ENCODE measurements at regions not wholly inside any gene's neighbourhood (a gene's known extent, or its start where the extent isn't known, plus 50 kb on each side); places are given as distances from the start of the nearest gene placed in this dataset.

DNA sequence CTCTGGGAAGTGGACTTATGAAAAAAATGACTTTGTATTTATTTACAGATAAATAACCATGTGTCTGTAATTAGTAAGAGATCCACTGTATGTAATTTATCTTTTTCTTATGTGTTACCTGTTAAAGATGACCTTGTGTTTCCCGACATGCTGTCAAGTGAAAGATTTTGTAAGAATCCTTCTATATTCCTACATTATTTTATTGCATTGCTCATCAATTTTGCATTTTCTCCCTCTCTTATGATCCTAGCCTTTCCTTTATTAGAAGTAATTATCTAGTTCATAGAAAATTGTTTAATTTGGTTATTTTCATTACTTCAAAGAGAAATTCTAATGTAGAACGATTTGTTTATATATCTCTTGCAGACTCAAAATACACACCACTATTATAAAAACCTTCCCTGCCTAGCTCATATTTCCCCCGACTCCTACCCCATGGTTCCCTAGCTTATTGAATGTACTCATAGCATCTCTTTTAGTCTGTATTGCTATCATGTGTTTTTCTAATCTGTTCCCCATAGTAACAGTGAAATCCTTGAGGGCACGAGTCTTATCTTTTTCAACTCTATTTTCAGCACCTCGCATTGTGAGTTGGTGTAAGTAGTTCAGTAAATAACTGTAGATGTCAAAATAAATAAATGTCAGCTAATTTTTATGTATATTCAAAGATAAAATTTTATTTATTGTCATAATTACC lies 774.4 kb downstream of the HDGFL1 start:
- no peak overlapping the region for H3K27ac ChIP-seq (ENCODE audit: low read length)

GRCh38 chr6:23348185-23348584 lies 777.8 kb upstream of the NRSN1 start:
- Histone ChIP-seq H3K27me3 (ENCODE audit: insufficient read depth, low read depth, low read length) (no peaks in the 10 kb centered on the region), H3K4me2 (ENCODE audit: low read length) (no peak overlapping the region), H3F3A (ENCODE audit: insufficient read depth, low read length, poor library complexity, severe bottlenecking) (no peaks in the 10 kb centered on the region), H3K9me3 (ENCODE audit: low read length) (no peaks in the 10 kb centered on the region), H3K36me3 (ENCODE audit: insufficient read depth, low read length) (no peaks in the 10 kb centered on the region), H2AFZ (ENCODE audit: low read depth, low read length) (no peak overlapping the region), H3K9ac (ENCODE audit: low read length) (no peak overlapping the region), H3K79me2 (replicated peaks; ENCODE audit: insufficient read depth, low read length) (no peaks in the 10 kb centered on the region), H3K27ac (ENCODE audit: low read length) (no peak overlapping the region), H4K20me1 (ENCODE audit: insufficient read depth) (no peaks in the 10 kb centered on the region), H3K9me2 (ENCODE audit: insufficient read depth, low read length) (no peaks in the 10 kb centered on the region), H3K4me3 (ENCODE audit: low read length) (no peak overlapping the region)
- TF ChIP-seq TAF1 (IDR thresholded peaks at IDR 0.05; ENCODE audit: low read depth) (no peak), RAD21 (conservative IDR thresholded peaks at IDR 0.05) (no peak), MXI1 (conservative IDR thresholded peaks at IDR 0.05; ENCODE audit: poor library complexity, severe bottlenecking) (no peak), EZH2 (IDR thresholded peaks at IDR 0.05; ENCODE audit: borderline replicate concordance, insufficient read depth, low read length, poor library complexity, severe bottlenecking) (no peak), EP300 (conservative IDR thresholded peaks at IDR 0.05; ENCODE audit: poor library complexity, severe bottlenecking) (no peak), POLR2AphosphoS5 (IDR thresholded peaks at IDR 0.05) (no peak), CTCF (IDR thresholded peaks at IDR 0.05; ENCODE audit: poor library complexity, severe bottlenecking) (no peak)
- TF ChIP-seq, protein P1, sequence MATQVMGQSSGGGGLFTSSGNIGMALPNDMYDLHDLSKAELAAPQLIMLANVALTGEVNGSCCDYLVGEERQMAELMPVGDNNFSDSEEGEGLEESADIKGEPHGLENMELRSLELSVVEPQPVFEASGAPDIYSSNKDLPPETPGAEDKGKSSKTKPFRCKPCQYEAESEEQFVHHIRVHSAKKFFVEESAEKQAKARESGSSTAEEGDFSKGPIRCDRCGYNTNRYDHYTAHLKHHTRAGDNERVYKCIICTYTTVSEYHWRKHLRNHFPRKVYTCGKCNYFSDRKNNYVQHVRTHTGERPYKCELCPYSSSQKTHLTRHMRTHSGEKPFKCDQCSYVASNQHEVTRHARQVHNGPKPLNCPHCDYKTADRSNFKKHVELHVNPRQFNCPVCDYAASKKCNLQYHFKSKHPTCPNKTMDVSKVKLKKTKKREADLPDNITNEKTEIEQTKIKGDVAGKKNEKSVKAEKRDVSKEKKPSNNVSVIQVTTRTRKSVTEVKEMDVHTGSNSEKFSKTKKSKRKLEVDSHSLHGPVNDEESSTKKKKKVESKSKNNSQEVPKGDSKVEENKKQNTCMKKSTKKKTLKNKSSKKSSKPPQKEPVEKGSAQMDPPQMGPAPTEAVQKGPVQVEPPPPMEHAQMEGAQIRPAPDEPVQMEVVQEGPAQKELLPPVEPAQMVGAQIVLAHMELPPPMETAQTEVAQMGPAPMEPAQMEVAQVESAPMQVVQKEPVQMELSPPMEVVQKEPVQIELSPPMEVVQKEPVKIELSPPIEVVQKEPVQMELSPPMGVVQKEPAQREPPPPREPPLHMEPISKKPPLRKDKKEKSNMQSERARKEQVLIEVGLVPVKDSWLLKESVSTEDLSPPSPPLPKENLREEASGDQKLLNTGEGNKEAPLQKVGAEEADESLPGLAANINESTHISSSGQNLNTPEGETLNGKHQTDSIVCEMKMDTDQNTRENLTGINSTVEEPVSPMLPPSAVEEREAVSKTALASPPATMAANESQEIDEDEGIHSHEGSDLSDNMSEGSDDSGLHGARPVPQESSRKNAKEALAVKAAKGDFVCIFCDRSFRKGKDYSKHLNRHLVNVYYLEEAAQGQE (IDR thresholded peaks at IDR 0.05; ENCODE audit: borderline replicate concordance) = no peak

More for the DNA sequence above, 774.4 kb downstream of the HDGFL1 start:
- no peaks in the 10 kb centered on the region for H3K27me3 ChIP-seq (ENCODE audit: insufficient read depth, low read depth, low read length)
- no peaks in the 10 kb centered on the region for H3K79me2 ChIP-seq (replicated peaks; ENCODE audit: insufficient read depth, low read length)
- no peaks in the 10 kb centered on the region for H4K20me1 ChIP-seq (ENCODE audit: insufficient read depth)
- H3K9ac ChIP-seq (ENCODE audit: low read length) = no peak overlapping the region
- no peak overlapping the region for H3K4me2 ChIP-seq (ENCODE audit: low read length)
- no peak overlapping the region for H3K4me3 ChIP-seq (ENCODE audit: low read length)
- no peaks in the 10 kb centered on the region for H3K9me2 ChIP-seq (ENCODE audit: insufficient read depth, low read length)
- H3K36me3 ChIP-seq (ENCODE audit: insufficient read depth, low read length) = no peaks in the 10 kb centered on the region
- H3K9me3 ChIP-seq (ENCODE audit: low read length) = no peaks in the 10 kb centered on the region
- H3F3A ChIP-seq (ENCODE audit: insufficient read depth, low read length, poor library complexity, severe bottlenecking) = no peaks in the 10 kb centered on the region
- TF ChIP-seq, protein P1 (IDR thresholded peaks at IDR 0.05; ENCODE audit: borderline replicate concordance) = no peak
- TF ChIP-seq POLR2AphosphoS5 (IDR thresholded peaks at IDR 0.05) (no peak), EZH2 (IDR thresholded peaks at IDR 0.05; ENCODE audit: borderline replicate concordance, insufficient read depth, low read length, poor library complexity, severe bottlenecking) (no peak), SMC3 (conservative IDR thresholded peaks at IDR 0.05; ENCODE audit: poor library complexity) (no peak), RAD21 (conservative IDR thresholded peaks at IDR 0.05) (no peak), MXI1 (conservative IDR thresholded peaks at IDR 0.05; ENCODE audit: poor library complexity, severe bottlenecking) (no peak), TAF1 (IDR thresholded peaks at IDR 0.05; ENCODE audit: low read depth) (no peak), EP300 (conservative IDR thresholded peaks at IDR 0.05; ENCODE audit: poor library complexity, severe bottlenecking) (no peak), CTCF (IDR thresholded peaks at IDR 0.05; ENCODE audit: poor library complexity, severe bottlenecking) (no peak)
- no peak overlapping the region for H2AFZ ChIP-seq (ENCODE audit: low read depth, low read length)

Measured in neural cell (in vitro differentiated cells).